SK-N-MC (cell line): ENCODE measurements at regions not wholly inside any gene's neighbourhood (a gene's known extent, or its start where the extent isn't known, plus 50 kb on each side); places are given as distances from the start of the nearest gene placed in this dataset.

Source experiments
- EZH2 ChIP-seq: fragments of 200-600 bp; sonication (generic); IDR thresholded peaks from one replicate; pipeline ENCODE4 v1.6.1; 2017; ENCODE audit warnings: antibody characterized with exemption
- POLR2AphosphoS5 ChIP-seq: IDR thresholded peaks from 2 replicates; pipeline ENCODE4 v1.6.1; 2012; ENCODE audit warnings: mild to moderate bottlenecking, low read depth, low read length, borderline replicate concordance

GRCh38 chr10:56095506-56096225, 265.4 kb downstream of the ZWINT start:
- TF ChIP-seq POLR2AphosphoS5 (no peak), EZH2 (no peak)
